GM10266 (cell line): ENCODE measurements at regions not wholly inside any gene's neighbourhood (a gene's known extent, or its start where the extent isn't known, plus 50 kb on each side); places are given as distances from the start of the nearest gene placed in this dataset.
"Not testable (repeated sequence)": the region's sequence is repeated elsewhere in the genome, so short reads cannot be mapped to it uniquely, and the experiment has no call there.

Source experiments
- DNase-seq: peaks from one replicate; pipeline ENCODE4 v3.0.0; 2012; ENCODE audit errors: extremely low spot score
- CTCF ChIP-seq: IDR thresholded peaks from 2 replicates; pipeline ENCODE4 v1.5.1; 2012; ENCODE audit warnings: mild to moderate bottlenecking, low read depth; ENCODE audit not compliant: control insufficient read depth, insufficient read depth; ENCODE audit errors: missing control alignments

- DNase-seq = no peak
- no peak for TF ChIP-seq CTCF
Observed at GRCh38 chr1:73491621-73492020, 706.4 kb downstream of the LRRIQ3 start.

DNA sequence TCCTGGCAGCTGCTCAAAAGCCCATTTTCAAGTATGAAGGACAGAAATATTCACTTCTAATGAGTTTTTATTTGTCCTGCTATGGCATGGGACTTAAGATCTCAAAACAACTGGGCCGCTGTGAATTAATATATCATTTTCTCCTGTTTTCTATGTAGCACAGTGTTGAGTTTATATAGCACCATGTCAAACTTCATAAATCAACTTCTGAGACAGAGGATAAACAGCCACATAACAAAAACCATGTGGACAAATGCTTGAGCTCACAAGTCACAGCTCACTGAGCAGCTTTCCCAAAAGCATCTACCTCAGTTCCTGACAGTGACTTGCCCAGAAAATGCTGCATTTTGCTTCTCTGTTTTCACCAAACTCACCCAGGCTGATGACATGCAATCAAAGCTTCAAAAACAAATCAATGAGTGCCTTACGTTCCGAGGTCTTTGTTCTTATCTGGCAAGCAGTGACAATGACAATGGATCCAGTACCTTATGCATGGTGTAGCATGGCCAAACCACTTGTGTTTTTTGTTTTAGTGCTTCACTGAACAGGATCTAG, 722.6 kb downstream of the LRRIQ3 start:
- no peak for TF ChIP-seq CTCF

DNA sequence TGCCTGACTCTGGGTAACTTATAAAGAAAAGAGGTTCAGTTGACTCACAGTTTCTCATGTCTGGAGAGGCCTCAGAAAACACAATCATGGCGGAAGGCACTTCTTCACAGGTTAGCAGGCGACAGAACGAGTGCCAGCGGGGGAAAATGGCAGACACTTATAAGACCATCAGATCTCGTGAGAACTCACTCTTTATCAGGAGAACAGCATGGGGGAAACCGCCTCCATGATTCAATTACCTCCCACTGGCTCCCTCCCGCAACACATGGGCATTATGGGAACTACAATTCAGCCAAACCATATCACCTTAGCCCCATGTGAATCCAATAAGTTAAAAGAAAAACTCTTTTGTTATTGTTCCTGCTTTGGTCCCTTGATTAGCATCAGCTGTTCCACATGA, 725.2 kb downstream of the LRRIQ3 start:
- no peak for DNase-seq
- no peak for TF ChIP-seq CTCF

More for the DNA sequence above, 722.6 kb downstream of the LRRIQ3 start:
- DNase-seq = no peak

- TF ChIP-seq CTCF = no peak
- DNase-seq = no peak
Observed at GRCh38 chr1:73467731-73468130, 730.2 kb downstream of the LRRIQ3 start.

- DNase-seq = no peak
- no peak for TF ChIP-seq CTCF
Observed at GRCh38 chr1:73463873-73464272, 734.1 kb downstream of the LRRIQ3 start.

DNA sequence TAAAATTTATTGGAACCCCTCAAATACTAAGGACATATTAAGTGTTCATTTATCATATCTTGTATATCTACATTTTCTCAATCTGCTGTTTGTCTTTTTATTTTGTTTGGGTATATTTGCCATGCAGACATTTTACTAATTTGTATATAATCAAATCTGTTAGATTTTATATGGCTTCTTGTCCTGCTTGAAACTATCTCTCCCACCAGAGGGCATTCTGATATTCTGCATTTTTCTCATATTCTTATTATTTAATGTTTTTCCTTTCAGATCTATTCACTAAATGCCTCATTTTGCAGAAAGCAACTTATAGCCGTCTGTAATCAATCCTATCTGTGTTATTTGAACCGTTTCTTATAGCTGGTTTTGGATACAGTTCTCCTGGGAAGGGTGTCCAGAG, 745.5 kb downstream of the LRRIQ3 start:
- TF ChIP-seq CTCF = no peak
- DNase-seq = no peak

DNA sequence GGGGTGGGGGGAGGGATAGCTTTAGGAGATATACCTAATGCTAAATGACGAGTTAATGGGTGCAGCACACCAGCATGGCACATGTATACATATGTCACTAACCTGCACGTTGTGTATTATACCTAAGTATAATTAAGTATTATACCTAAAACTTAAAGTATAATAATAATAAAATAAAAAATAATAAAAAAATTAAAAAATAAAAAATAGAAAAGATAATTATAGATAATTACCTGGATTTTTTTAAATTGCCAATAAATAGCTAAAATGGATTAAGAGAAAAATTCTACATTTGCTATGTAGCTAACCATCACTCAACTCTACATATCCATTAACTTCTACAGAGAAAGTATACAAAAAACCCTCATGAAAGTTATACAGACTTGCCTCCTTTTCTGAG, 747.3 kb downstream of the LRRIQ3 start:
- DNase-seq = not testable (repeated sequence)

GRCh38 chr1:73411479-73411878, 786.5 kb downstream of the LRRIQ3 start:
- no peak for TF ChIP-seq CTCF
- no peak for DNase-seq
